K562 (cell line): ENCODE measurements at regions not wholly inside any gene's neighbourhood (a gene's known extent, or its start where the extent isn't known, plus 50 kb on each side); places are given as distances from the start of the nearest gene placed in this dataset.

ENCODE experiments used
- ADNP ChIP-seq: fragments of 200-800 bp; sonication (Bioruptor generic); IDR thresholded peaks from 2 replicates; pipeline ENCODE4 v1.6.1; 2016; ENCODE audit warnings: missing genetic modification characterization, missing compliant biosample characterization
- ARNT ChIP-seq, 2 experiments: fragments of 450-650 bp; IDR thresholded peaks; 2 replicates each; pipeline ENCODE4 v1.6.1; 2016; ENCODE audit warnings: mild to moderate bottlenecking in 1 of 2
- BRF1 ChIP-seq: IDR thresholded peaks from 3 replicates; pipeline ENCODE4 v1.6.1; 2011; ENCODE audit warnings: borderline replicate concordance, mild to moderate bottlenecking; ENCODE audit not compliant: insufficient read length; ENCODE audit errors: extremely low read depth
- CBFA2T3 ChIP-seq: fragments of 450-650 bp; IDR thresholded peaks from 2 replicates; pipeline ENCODE4 v1.6.1; 2017
- CGGBP1 ChIP-seq: fragments of 250-450 bp; sonication (Bioruptor Pico); IDR thresholded peaks from 2 replicates; pipeline ENCODE4 v1.9.0; 2021; ENCODE audit warnings: mild to moderate bottlenecking
- ELF4 ChIP-seq: fragments of 450-650 bp; formaldehyde crosslinking; IDR thresholded peaks from 2 replicates; pipeline ENCODE4 v1.4.0; 2022; ENCODE audit warnings: missing genetic modification characterization
- GATAD2A ChIP-seq: fragments of 450-650 bp; IDR thresholded peaks from 2 replicates; pipeline ENCODE4 v1.6.1; 2017
- HDAC3 ChIP-seq: fragments of 450-650 bp; IDR thresholded peaks from 2 replicates; pipeline ENCODE4 v1.6.1; 2018; ENCODE audit warnings: borderline replicate concordance, mild to moderate bottlenecking, moderate library complexity; ENCODE audit not compliant: partially characterized antibody
- HDGF ChIP-seq: fragments of 450-650 bp; IDR thresholded peaks from 2 replicates; pipeline ENCODE4 v1.6.1; 2016
- HLTF ChIP-seq: fragments of 450-650 bp; IDR thresholded peaks from 2 replicates; pipeline ENCODE4 v1.6.1; 2016
- HNRNPK ChIP-seq: fragments of 200-400 bp; formaldehyde crosslinking; IDR thresholded peaks from one replicate; pipeline ENCODE4 v1.6.1; 2018; ENCODE audit warnings: mild to moderate bottlenecking, low read depth, low read length; ENCODE audit not compliant: poor library complexity, severe bottlenecking
- ID3 ChIP-seq, 2 experiments: fragments of 250-450 bp in 1 of 2; fragments of 450-650 bp in 1 of 2; sonication (Bioruptor Pico) in 1 of 2; IDR thresholded peaks; 2 replicates each; pipeline versions ENCODE4 v1.6.1 to v1.8.0; 2016 to 2021; ENCODE audit warnings: mild to moderate bottlenecking in 2 of 2, moderate library complexity in 2 of 2, missing compliant biosample characterization in 1 of 2, missing genetic modification characterization in 1 of 2
- ILF3 ChIP-seq: fragments of 450-650 bp; IDR thresholded peaks from 2 replicates; pipeline ENCODE4 v1.6.1; 2018; ENCODE audit warnings: antibody characterized with exemption, mild to moderate bottlenecking, moderate library complexity, borderline replicate concordance
- LCOR ChIP-seq: sonication (generic); formaldehyde crosslinking; IDR thresholded peaks from 2 replicates; pipeline ENCODE4 v1.8.0; 2022; ENCODE audit warnings: mild to moderate bottlenecking, missing genetic modification reagents
- MCM2 ChIP-seq: fragments of 450-650 bp; IDR thresholded peaks from 2 replicates; pipeline ENCODE4 v1.6.1; 2017; ENCODE audit warnings: low read depth, mild to moderate bottlenecking
- NFRKB ChIP-seq: fragments of 450-650 bp; IDR thresholded peaks from 2 replicates; pipeline ENCODE4 v1.6.1; 2016; ENCODE audit warnings: low read depth
- NFXL1 ChIP-seq: fragments of 450-650 bp; formaldehyde crosslinking; IDR thresholded peaks from 2 replicates; pipeline ENCODE4 v1.4.0; 2021; ENCODE audit warnings: mild to moderate bottlenecking
- NR1H2 ChIP-seq: sonication (generic); formaldehyde crosslinking; IDR thresholded peaks from 2 replicates; pipeline ENCODE4 v1.4.0; 2020; ENCODE audit warnings: mild to moderate bottlenecking, missing genetic modification reagents
- NUFIP1 ChIP-seq: fragments of 450-650 bp; IDR thresholded peaks from 2 replicates; pipeline ENCODE4 v1.6.1; 2018; ENCODE audit not compliant: partially characterized antibody
- PML ChIP-seq: IDR thresholded peaks from 2 replicates; pipeline ENCODE4 v1.6.1; 2012; ENCODE audit warnings: low read length, inconsistent platforms
- RFX5 ChIP-seq: IDR thresholded peaks from 2 replicates; pipeline ENCODE4 v1.6.1; 2011; ENCODE audit warnings: low read depth, mild to moderate bottlenecking, improper control_type of control experiment, low read length
- RFX7 ChIP-seq: fragments of 250-450 bp; sonication (Bioruptor Pico); IDR thresholded peaks from 2 replicates; pipeline ENCODE4 v1.5.1; 2021; ENCODE audit warnings: mild to moderate bottlenecking
- SAFB2 ChIP-seq: fragments of 200-400 bp; formaldehyde crosslinking; IDR thresholded peaks from 2 replicates; pipeline ENCODE4 v1.6.1; 2018; ENCODE audit warnings: borderline replicate concordance, low read length, low read depth, moderate library complexity; ENCODE audit not compliant: severe bottlenecking
- SIX5 ChIP-seq, 2 experiments: IDR thresholded peaks; 2 replicates each; pipeline ENCODE4 v1.6.1; 2011; ENCODE audit warnings: low read length in 2 of 2, borderline replicate concordance in 1 of 2, low read depth in 1 of 2, mild to moderate bottlenecking in 1 of 2, moderate library complexity in 1 of 2; ENCODE audit not compliant: insufficient read depth in 1 of 2
- SMARCB1 ChIP-seq: IDR thresholded peaks from 2 replicates; pipeline ENCODE4 v1.6.1; 2011; ENCODE audit warnings: improper control_type of control experiment, low read depth; ENCODE audit not compliant: insufficient read length
- SMARCE1 ChIP-seq: fragments of 450-650 bp; IDR thresholded peaks from 2 replicates; pipeline ENCODE4 v1.7.1; 2016; ENCODE audit warnings: mild to moderate bottlenecking
- USF1 ChIP-seq: sonication (generic); formaldehyde crosslinking; IDR thresholded peaks from 2 replicates; pipeline ENCODE4 v1.9.0; 2022; ENCODE audit warnings: mild to moderate bottlenecking, missing genetic modification reagents
- ZNF175 ChIP-seq: fragments of 200-800 bp; sonication (Bioruptor generic); IDR thresholded peaks from 2 replicates; pipeline ENCODE4 v1.6.1; 2016; ENCODE audit warnings: low read depth, mild to moderate bottlenecking, missing genetic modification characterization, missing compliant biosample characterization
- ZNF395 ChIP-seq: fragments of 200-800 bp; sonication (Bioruptor generic); IDR thresholded peaks from 2 replicates; pipeline ENCODE4 v1.6.1; 2017; ENCODE audit warnings: missing genetic modification characterization, missing compliant biosample characterization

DNA sequence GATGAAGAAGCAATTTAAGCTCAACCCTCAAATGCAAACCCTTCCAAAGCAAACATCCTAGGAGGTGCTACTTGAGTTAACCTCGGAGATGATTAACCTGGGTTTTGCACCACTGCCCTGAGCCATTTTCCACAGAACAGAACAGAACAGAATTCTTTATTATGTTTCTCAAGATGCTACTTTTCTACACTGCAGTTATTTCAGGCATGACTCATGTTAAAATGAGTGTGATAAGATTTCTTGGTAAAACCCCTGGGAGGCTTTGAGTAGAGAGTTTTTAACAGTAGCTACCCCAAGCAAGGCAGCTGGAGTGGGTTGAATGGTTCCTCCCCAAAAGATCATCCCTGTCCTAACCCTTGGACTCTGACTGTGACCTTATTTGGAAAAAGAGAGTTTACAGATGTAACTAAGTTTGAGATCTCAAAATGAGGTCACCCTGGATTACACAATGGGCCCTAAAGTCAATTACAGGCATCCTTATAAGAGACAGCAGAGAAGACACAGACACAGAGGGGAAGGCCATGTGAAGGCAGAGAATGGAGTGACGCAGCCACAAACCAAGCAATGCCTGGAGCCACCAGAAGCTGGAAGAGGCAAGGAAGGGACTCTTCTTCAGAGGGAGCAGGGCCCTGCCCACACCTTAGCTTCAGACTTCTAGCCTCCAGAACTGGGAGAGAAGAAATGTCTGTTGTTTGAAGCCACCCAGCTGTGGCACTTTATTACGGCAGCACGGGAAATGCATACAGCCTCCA lies 153.4 kb downstream of the ETS2 start (continued):
- TF ChIP-seq ID3 (CRISPR knock-in tag; IDR thresholded peaks at IDR 0.05) = no peak
- no peak for TF ChIP-seq ID3 (tag; IDR thresholded peaks at IDR 0.05)
- TF ChIP-seq ADNP = no peak
- TF ChIP-seq NFXL1 (CRISPR knock-in tag) = no peak
- no peak for TF ChIP-seq ILF3
- no peak for TF ChIP-seq SAFB2
- no peak for TF ChIP-seq BRF1
- no peak for TF ChIP-seq ELF4
- no peak for TF ChIP-seq RFX5
- no peak for TF ChIP-seq SMARCB1
- no peak for TF ChIP-seq SIX5 (IDR thresholded peaks at IDR 0.05; ENCODE audit: borderline replicate concordance in 1 of 2, insufficient read depth in 1 of 2, low read depth in 1 of 2, low read length in 2 of 2)
- TF ChIP-seq NFRKB = no peak
- no peak for TF ChIP-seq NUFIP1
- TF ChIP-seq ZNF175 (CRISPR knock-in tag) = peak; percentile 76
- TF ChIP-seq ZNF395 = peak; percentile 61; the same call in 1 of the 2 replicates
- no peak for TF ChIP-seq MCM2
- no peak for TF ChIP-seq GATAD2A
- no peak for TF ChIP-seq RFX7
- no peak for TF ChIP-seq HLTF
- no peak for TF ChIP-seq ARNT (IDR thresholded peaks at IDR 0.05)
- TF ChIP-seq HDAC3 = no peak
- TF ChIP-seq HDGF = no peak
- TF ChIP-seq USF1 (CRISPR knock-in tag) = no peak
- TF ChIP-seq SMARCE1 = no peak
- no peak for TF ChIP-seq CBFA2T3
- no peak for TF ChIP-seq NR1H2
- no peak for TF ChIP-seq CGGBP1 (CRISPR knock-in tag)
- TF ChIP-seq PML = no peak
- TF ChIP-seq LCOR (CRISPR knock-in tag) = 0 out of 2 replicates have a peak, but pooled peaks have one; percentile 44
- TF ChIP-seq HNRNPK = no peak
